Activated naive CD8-positive, alpha-beta T cell treated with anti-CD3 and anti-CD28 coated beads for 36 hours (primary cell): ENCODE measurements at regions not wholly inside any gene's neighbourhood (a gene's known extent, or its start where the extent isn't known, plus 50 kb on each side); places are given as distances from the start of the nearest gene placed in this dataset.

Experiments
- DNase-seq: peaks from one replicate; pipeline ENCODE4 v3.0.0; 2021
- H3K27ac Mint-ChIP-seq: one replicate; pipeline ENCODE4 v1.8.0; 2022; ENCODE audit warnings: mild to moderate bottlenecking, moderate library complexity, mixed read lengths
- H3K27me3 Mint-ChIP-seq: one replicate; pipeline ENCODE4 v1.8.0; 2022; ENCODE audit warnings: mild to moderate bottlenecking, mixed read lengths
- H3K36me3 Mint-ChIP-seq: one replicate; pipeline ENCODE4 v1.8.0; 2021; ENCODE audit warnings: mild to moderate bottlenecking, mixed read lengths
- H3K4me1 Mint-ChIP-seq: one replicate; pipeline ENCODE4 v1.8.0; 2021; ENCODE audit warnings: mixed read lengths
- H3K4me3 Mint-ChIP-seq: one replicate; pipeline ENCODE4 v1.8.0; 2022; ENCODE audit warnings: mild to moderate bottlenecking, moderate library complexity, mixed read lengths
- H3K9me3 Mint-ChIP-seq: one replicate; pipeline ENCODE4 v1.8.0; 2022; ENCODE audit warnings: mixed read lengths

- Mint-ChIP-seq H3K4me1 (peaks cover 5% of the 10 kb centered on the region), H3K36me3 (no peaks in the 10 kb centered on the region), H3K4me3 (no peak overlapping the region), H3K27ac (no peak overlapping the region), H3K27me3 (no peaks in the 10 kb centered on the region), H3K9me3 (peaks cover 8% of the 10 kb centered on the region)
- DNase-seq, result no peak
Measured at GRCh38 chr10:62719061-62719460, 85.5 kb upstream of the ADO start.

DNA sequence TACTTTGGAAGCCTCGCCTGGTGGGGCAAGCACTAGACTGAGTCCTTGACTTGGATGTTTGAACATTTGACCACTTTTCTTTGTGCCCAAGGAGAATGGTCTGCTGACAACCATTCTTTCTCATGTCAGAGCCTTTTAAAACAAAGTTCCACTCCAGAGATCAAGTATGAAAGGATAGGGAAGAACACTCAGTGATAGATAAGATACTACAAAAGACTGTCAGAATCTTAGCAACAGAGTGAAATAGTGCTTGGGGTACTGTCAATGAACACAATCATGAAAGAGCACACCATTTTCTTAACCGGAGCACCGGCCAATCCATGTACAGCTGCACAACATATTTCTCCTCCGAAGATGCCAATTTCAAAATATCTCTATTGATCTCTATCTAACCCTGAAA is 82.8 kb upstream of the ADO start:
- Mint-ChIP-seq H3K27ac (no peak overlapping the region), H3K4me1 (peaks cover 15% of the 10 kb centered on the region), H3K9me3 (no peaks in the 10 kb centered on the region), H3K4me3 (no peak overlapping the region), H3K27me3 (no peaks in the 10 kb centered on the region), H3K36me3 (no peaks in the 10 kb centered on the region)
- DNase-seq, result no peak

GRCh38 chr10:62723375-62723774 is 81.1 kb upstream of the ADO start:
- H3K4me1 Mint-ChIP-seq, result peaks cover 30% of the 10 kb centered on the region
- H3K27me3 Mint-ChIP-seq, result no peaks in the 10 kb centered on the region
- no peak overlapping the region for H3K4me3 Mint-ChIP-seq
- no peaks in the 10 kb centered on the region for H3K36me3 Mint-ChIP-seq
- no peak for DNase-seq
- no peak overlapping the region for H3K27ac Mint-ChIP-seq
- peaks cover 2% of the 10 kb centered on the region for H3K9me3 Mint-ChIP-seq

DNA sequence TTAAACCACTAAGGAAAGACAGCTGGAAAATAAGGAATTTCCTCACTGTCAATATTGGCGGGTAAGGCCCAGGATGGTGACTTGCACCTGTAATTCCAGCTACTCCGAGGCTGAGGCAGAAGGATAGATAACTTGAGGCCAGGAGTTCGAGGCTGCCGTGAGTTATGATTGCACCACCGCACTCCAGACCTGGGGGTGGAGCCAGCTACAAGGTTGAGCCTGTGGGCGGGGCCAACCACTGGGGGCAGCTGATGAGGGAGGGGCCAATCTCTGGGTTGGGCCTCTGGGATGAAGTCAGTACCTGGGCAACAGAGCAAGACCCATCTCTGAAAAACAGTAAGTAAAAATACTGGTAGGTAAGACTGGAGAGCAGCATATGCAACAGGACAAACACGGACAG is 80.1 kb upstream of the ADO start:
- Mint-ChIP-seq H3K36me3 (no peaks in the 10 kb centered on the region), H3K4me3 (no peak overlapping the region), H3K9me3 (peaks cover 3% of the 10 kb centered on the region), H3K27me3 (peaks cover 3% of the 10 kb centered on the region), H3K27ac (no peak overlapping the region), H3K4me1 (peaks cover 38% of the 10 kb centered on the region)
- DNase-seq, result no peak

DNA sequence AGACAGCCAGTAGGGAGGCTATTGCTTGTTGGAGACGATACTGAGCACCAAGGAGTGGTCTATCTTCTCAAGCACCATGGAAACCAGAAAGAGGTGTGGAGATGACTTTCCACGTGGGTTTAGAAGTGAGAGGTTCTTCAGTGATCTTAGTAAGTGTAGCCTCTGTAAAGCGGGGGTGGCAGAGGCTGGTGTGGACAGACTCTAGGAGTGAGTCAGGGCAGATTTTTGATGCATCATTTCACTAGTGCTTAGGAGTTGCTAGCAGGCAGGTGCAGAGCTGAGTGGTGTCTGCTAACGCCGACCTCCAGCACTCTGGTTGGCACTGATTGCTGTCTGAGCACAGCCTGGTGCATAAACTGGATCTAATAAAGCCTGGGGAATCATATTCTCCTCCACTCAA is 78.4 kb upstream of the ADO start:
- Mint-ChIP-seq H3K27ac (no peak overlapping the region), H3K4me3 (no peak overlapping the region), H3K4me1 (peaks cover 38% of the 10 kb centered on the region), H3K9me3 (peaks cover 3% of the 10 kb centered on the region), H3K27me3 (peaks cover 3% of the 10 kb centered on the region), H3K36me3 (no peaks in the 10 kb centered on the region)
- DNase-seq, result peak; percentile 69

GRCh38 chr10:62726638-62727037 is 77.9 kb upstream of the ADO start:
- DNase-seq, result no peak
- no peak overlapping the region for H3K27ac Mint-ChIP-seq
- H3K4me3 Mint-ChIP-seq, result no peak overlapping the region
- H3K36me3 Mint-ChIP-seq, result no peaks in the 10 kb centered on the region
- peaks cover 3% of the 10 kb centered on the region for H3K27me3 Mint-ChIP-seq
- peaks cover 3% of the 10 kb centered on the region for H3K9me3 Mint-ChIP-seq
- H3K4me1 Mint-ChIP-seq, result peaks cover 43% of the 10 kb centered on the region

- Mint-ChIP-seq H3K27ac (no peak overlapping the region), H3K36me3 (no peaks in the 10 kb centered on the region), H3K4me1 (peaks cover 55% of the 10 kb centered on the region)
Measured at GRCh38 chr10:62727934-62728333, 76.6 kb upstream of the ADO start.

GRCh38 chr10:62728479-62728878 is 76.0 kb upstream of the ADO start:
- Mint-ChIP-seq H3K36me3 (no peaks in the 10 kb centered on the region), H3K27me3 (peaks cover 3% of the 10 kb centered on the region), H3K4me1 (peaks cover 55% of the 10 kb centered on the region), H3K27ac (no peak overlapping the region), H3K9me3 (peaks cover 3% of the 10 kb centered on the region), H3K4me3 (no peak overlapping the region)
- DNase-seq, result no peak

More at GRCh38 chr10:62727934-62728333, 76.6 kb upstream of the ADO start:
- Mint-ChIP-seq H3K27me3 (peaks cover 3% of the 10 kb centered on the region), H3K9me3 (peaks cover 3% of the 10 kb centered on the region), H3K4me3 (no peak overlapping the region)
- no peak for DNase-seq

DNA sequence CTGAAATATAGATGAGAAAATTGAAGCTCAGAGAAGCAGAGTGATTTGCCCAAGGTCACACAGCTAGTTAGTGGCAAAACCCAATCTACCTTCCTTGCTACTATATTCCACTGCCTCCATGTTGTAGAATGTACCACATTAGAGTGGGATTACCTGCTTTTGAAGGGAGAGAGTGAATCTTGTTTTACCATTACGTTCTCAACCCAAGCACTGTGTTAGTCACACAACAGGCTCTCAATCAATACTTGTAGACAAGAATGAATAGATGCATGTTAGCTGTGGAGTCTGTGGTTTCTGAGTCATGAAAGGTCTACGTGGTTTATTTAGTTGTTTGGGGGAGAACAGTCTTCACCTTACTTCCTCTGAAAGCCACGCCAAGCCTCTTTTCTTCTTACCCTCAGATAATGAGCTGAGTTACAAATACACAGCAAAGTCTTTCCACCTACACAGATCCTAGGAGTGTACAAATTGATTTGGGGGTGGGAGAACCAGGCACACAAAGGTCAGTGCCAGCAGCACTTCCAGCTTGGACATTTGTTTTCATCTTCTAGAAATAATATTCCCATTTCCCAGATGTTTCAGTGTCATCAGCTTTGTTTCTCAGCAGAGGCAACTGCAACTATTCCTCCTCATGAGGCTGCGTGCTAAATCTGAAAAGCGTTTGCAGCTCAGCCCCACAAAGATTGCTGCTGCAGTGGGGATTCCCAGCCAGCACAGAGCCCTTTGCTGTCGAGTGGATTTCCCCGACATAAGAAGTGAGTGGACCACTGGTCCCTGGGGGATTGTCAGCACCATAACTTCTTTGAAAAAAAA is 71.5 kb upstream of the ADO start:
- H3K36me3 Mint-ChIP-seq, result no peaks in the 10 kb centered on the region
- peak; percentile 64 for DNase-seq
- peaks cover 37% of the 10 kb centered on the region for H3K4me1 Mint-ChIP-seq
- H3K4me3 Mint-ChIP-seq, result peak overlapping the region; percentile 50
- H3K27ac Mint-ChIP-seq, result no peak overlapping the region
- peaks cover 3% of the 10 kb centered on the region for H3K27me3 Mint-ChIP-seq
- peaks cover 1% of the 10 kb centered on the region for H3K9me3 Mint-ChIP-seq

DNA sequence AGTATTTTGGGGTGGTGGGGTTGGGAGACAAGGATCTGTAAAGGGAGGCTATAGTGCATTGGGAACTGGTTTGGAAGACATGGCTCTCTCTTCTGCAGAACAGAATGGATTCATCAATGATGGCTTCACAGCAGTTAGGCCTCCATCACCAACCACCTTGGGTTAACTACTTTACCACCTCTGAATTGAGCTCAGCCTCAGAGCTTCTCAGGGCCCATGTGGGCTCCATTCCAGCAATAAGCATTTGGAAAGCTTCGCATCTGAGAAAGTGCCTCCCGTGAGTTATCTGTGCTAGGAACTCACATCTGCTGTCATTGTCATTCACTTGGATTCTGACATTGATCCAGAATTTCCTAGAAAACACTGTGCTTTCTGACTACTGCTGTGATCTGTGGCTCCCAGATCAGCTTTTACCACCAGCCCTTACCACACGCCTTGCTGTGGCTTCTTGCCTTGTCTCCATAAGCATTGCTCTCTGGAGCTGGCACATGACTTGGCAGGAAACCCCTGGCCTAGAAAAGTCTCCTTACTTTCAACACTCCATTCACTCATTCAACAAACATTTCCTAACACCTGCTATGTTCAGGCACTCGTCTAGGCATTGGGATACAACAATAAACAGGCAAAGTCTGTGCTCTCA is 70.7 kb upstream of the ADO start:
- no peak overlapping the region for H3K27ac Mint-ChIP-seq
- peaks cover 3% of the 10 kb centered on the region for H3K27me3 Mint-ChIP-seq
- no peaks in the 10 kb centered on the region for H3K9me3 Mint-ChIP-seq
- H3K36me3 Mint-ChIP-seq, result no peaks in the 10 kb centered on the region
- peaks cover 33% of the 10 kb centered on the region for H3K4me1 Mint-ChIP-seq
- peak; percentile 36 for DNase-seq
- peak overlapping the region; percentile 50 for H3K4me3 Mint-ChIP-seq

DNA sequence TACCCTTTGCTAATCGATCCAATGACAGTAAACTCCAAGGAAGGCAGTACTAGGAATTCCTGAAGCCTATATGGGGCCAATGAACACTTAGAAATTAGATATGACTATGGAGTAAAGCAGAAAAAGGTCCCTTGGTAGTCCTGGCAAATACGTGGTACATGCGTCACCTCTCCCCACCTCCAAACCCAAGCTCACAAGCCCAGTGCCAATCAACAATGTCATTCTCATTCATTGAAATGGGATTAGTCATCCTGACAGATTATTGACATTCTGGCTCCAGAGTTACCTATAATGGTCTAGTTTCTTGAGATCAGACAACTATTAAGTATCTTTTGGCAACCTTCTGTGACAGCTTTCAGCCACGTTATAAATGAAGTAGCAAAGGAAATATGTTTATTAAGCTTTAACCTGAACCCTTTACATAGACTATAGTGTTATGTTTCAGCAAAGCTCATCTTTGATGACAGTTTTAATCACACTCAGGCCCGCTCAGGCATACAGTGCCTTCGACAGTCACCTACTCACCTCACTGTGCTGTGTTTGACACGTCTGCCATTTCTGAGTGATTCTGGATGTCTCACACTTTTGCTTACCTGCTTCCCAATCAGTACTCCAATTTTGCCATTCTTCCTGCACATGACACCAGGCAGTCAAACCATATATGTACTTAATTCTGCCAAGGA is 69.6 kb upstream of the ADO start:
- no peak for DNase-seq
- H3K27ac Mint-ChIP-seq, result no peak overlapping the region
- peaks cover 1% of the 10 kb centered on the region for H3K9me3 Mint-ChIP-seq
- H3K4me3 Mint-ChIP-seq, result no peak overlapping the region
- H3K36me3 Mint-ChIP-seq, result no peaks in the 10 kb centered on the region
- no peaks in the 10 kb centered on the region for H3K27me3 Mint-ChIP-seq
- peaks cover 33% of the 10 kb centered on the region for H3K4me1 Mint-ChIP-seq

GRCh38 chr10:62735464-62736167 is 68.9 kb upstream of the ADO start:
- DNase-seq, result peak; percentile 21
- H3K4me3 Mint-ChIP-seq, result no peak overlapping the region
- no peaks in the 10 kb centered on the region for H3K36me3 Mint-ChIP-seq
- H3K9me3 Mint-ChIP-seq, result peaks cover 1% of the 10 kb centered on the region
- no peaks in the 10 kb centered on the region for H3K27me3 Mint-ChIP-seq
- H3K27ac Mint-ChIP-seq, result no peak overlapping the region
- peaks cover 33% of the 10 kb centered on the region for H3K4me1 Mint-ChIP-seq

- no peaks in the 10 kb centered on the region for H3K27me3 Mint-ChIP-seq
- peaks cover 1% of the 10 kb centered on the region for H3K9me3 Mint-ChIP-seq
- peaks cover 33% of the 10 kb centered on the region for H3K4me1 Mint-ChIP-seq
- H3K36me3 Mint-ChIP-seq, result no peaks in the 10 kb centered on the region
- H3K4me3 Mint-ChIP-seq, result no peak overlapping the region
- H3K27ac Mint-ChIP-seq, result no peak overlapping the region
- DNase-seq, result no peak
Measured at GRCh38 chr10:62736168-62736546, 68.4 kb upstream of the ADO start.

- no peak overlapping the region for H3K27ac Mint-ChIP-seq
- peaks cover 1% of the 10 kb centered on the region for H3K9me3 Mint-ChIP-seq
- H3K4me3 Mint-ChIP-seq, result no peak overlapping the region
- H3K27me3 Mint-ChIP-seq, result no peaks in the 10 kb centered on the region
- H3K36me3 Mint-ChIP-seq, result no peaks in the 10 kb centered on the region
- H3K4me1 Mint-ChIP-seq, result peaks cover 30% of the 10 kb centered on the region
- no peak for DNase-seq
Measured at GRCh38 chr10:62738916-62739315, 65.6 kb upstream of the ADO start.
